Esophagus muscularis mucosa (tissue), 4 donors: ENCODE measurements at regions not wholly inside any gene's neighbourhood (a gene's known extent, or its start where the extent isn't known, plus 50 kb on each side); places are given as distances from the start of the nearest gene placed in this dataset.
"Not testable (repeated sequence)": the region's sequence is repeated elsewhere in the genome, so short reads cannot be mapped to it uniquely, and the experiment has no call there.

ENCODE experiments used
- DNase-seq: peaks from one replicate; pipeline ENCODE4 v3.0.0-alpha.2; 2017; ENCODE audit errors: extremely low spot score
- H3K27ac ChIP-seq, 4 donors: fragments of 200-600 bp; sonication (generic); replicated peaks in 1 of 4; 1 replicate in 3 of 4; 2 replicates in 1 of 4; pipeline ENCODE4 v1.5.1; 2016 to 2019; ENCODE audit warnings: mild to moderate bottlenecking in 1 of 4
- H3K27me3 ChIP-seq, 4 donors: fragments of 200-600 bp; sonication (generic); one replicate each; pipeline versions ENCODE4 v1.5.1 to v1.6.0; 2016 to 2019
- H3K36me3 ChIP-seq, 4 donors: fragments of 200-600 bp; sonication (generic); one replicate each; pipeline ENCODE4 v1.5.1; 2016 to 2019
- H3K4me1 ChIP-seq, 4 donors: fragments of 200-600 bp; sonication (generic); one replicate each; pipeline ENCODE4 v1.5.1; 2016 to 2019
- H3K4me3 ChIP-seq, 4 donors: fragments of 200-600 bp; sonication (generic); 1 replicate in 2 of 4; 2 replicates in 2 of 4; pipeline ENCODE4 v1.5.1; 2016 to 2019; ENCODE audit warnings: mild to moderate bottlenecking in 4 of 4, moderate library complexity in 1 of 4
- H3K9me3 ChIP-seq, 4 donors: fragments of 200-600 bp; sonication (generic); 1 replicate in 3 of 4; 2 replicates in 1 of 4; pipeline ENCODE4 v1.5.1; 2016 to 2019
- CTCF ChIP-seq, 3 experiments: fragments of 200-600 bp in 2 of 3; fragments of 450-650 bp in 1 of 3; sonication (generic) in 2 of 3; IDR thresholded peaks; one replicate each; pipeline ENCODE4 v1.5.1; 2017 to 2019; ENCODE audit warnings: antibody characterized with exemption in 3 of 3, mild to moderate bottlenecking in 2 of 3, moderate library complexity in 1 of 3
- EP300 ChIP-seq: sonication (generic); formaldehyde crosslinking; IDR thresholded peaks from one replicate; pipeline ENCODE4 v1.6.1; 2017; ENCODE audit warnings: antibody characterized with exemption
- POLR2A ChIP-seq: fragments of 450-650 bp; IDR thresholded peaks from one replicate; pipeline ENCODE4 v1.6.1; 2017; ENCODE audit warnings: antibody characterized with exemption, moderate library complexity, mild to moderate bottlenecking, low read depth
- POLR2AphosphoS5 ChIP-seq, 2 donors: sonication (generic); formaldehyde crosslinking; IDR thresholded peaks; one replicate each; pipeline ENCODE4 v1.6.1; 2017; ENCODE audit warnings: antibody characterized with exemption in 2 of 2
- WGBS: methylation state at CpG from one replicate; pipeline ENCODE4 v1.1.5; 2018; 5-methylcytosine and 5-hydroxymethylcytosine counted together
- intact Hi-C: fragments of 100-400 bp; cut with DNase I; formaldehyde crosslinking; loops from one replicate; pipeline ENCODE4 v1.15.1; 2023

- no peaks in the 10 kb centered on the region for H3K9me3 ChIP-seq
- WGBS, result 77% methylated on average over 3 of the region's 3 CpGs
Measured at GRCh38 chr12:115295886-115296285, 611.9 kb upstream of the TBX3 start.

GRCh38 chr12:115294453-115295133 is 610.6 kb upstream of the TBX3 start:
- Histone ChIP-seq H3K27me3 (peaks cover 0 to 25% (median 0%) of the 10 kb centered on the region in 4 donors), H3K9me3 (no peaks in the 10 kb centered on the region), H3K4me3 (no peak overlapping the region), H3K36me3 (no peaks in the 10 kb centered on the region), H3K4me1 (no peaks in the 10 kb centered on the region), H3K27ac (no peak overlapping the region)
- intact Hi-C loops, result no loop called here
- 61% methylated on average over 4 of the region's 4 CpGs for WGBS
- DNase-seq, result peak; percentile 70
- no peak for TF ChIP-seq CTCF (IDR thresholded peaks at IDR 0.05)
- TF ChIP-seq POLR2A, result no peak
- no peak for TF ChIP-seq POLR2AphosphoS5 (IDR thresholded peaks at IDR 0.05)
- TF ChIP-seq EP300, result no peak

More at GRCh38 chr12:115295886-115296285, 611.9 kb upstream of the TBX3 start:
- TF ChIP-seq CTCF (IDR thresholded peaks at IDR 0.05), result no peak
- Histone ChIP-seq H3K36me3 (no peaks in the 10 kb centered on the region), H3K4me1 (no peaks in the 10 kb centered on the region), H3K4me3 (no peak overlapping the region), H3K27me3 (peaks cover 0 to 37% (median 0%) of the 10 kb centered on the region in 4 donors), H3K27ac (no peak overlapping the region)
- intact Hi-C loops, result no loop called here
- DNase-seq, result no peak

- DNase-seq, H3K9me3 ChIP-seq, H3K4me3 ChIP-seq, H3K36me3 ChIP-seq, intact Hi-C loops, H3K27ac ChIP-seq, H3K27me3 ChIP-seq, H3K4me1 ChIP-seq: not testable (repeated sequence)
- WGBS, result 94% methylated on average over 5 of the region's 10 CpGs
Measured at GRCh38 chr12:115285429-115285828, 601.5 kb upstream of the TBX3 start.

- H3K27me3 ChIP-seq, result no peaks in the 10 kb centered on the region
- no peak for DNase-seq
- no peaks in the 10 kb centered on the region for H3K4me1 ChIP-seq
- intact Hi-C loops, result no loop called here
- no peak for TF ChIP-seq EP300
- TF ChIP-seq POLR2AphosphoS5 (IDR thresholded peaks at IDR 0.05), result no peak
- TF ChIP-seq POLR2A, result no peak
- TF ChIP-seq CTCF (IDR thresholded peaks at IDR 0.05), result no peak
- WGBS, result 95% methylated on average over 2 of the region's 2 CpGs
- no peaks in the 10 kb centered on the region for H3K9me3 ChIP-seq
- H3K27ac ChIP-seq, result no peak overlapping the region
- H3K36me3 ChIP-seq, result no peaks in the 10 kb centered on the region
- no peak overlapping the region for H3K4me3 ChIP-seq
Measured at GRCh38 chr12:115273456-115273855, 589.5 kb upstream of the TBX3 start.

- intact Hi-C loops, result no loop called here
- WGBS, result 92% methylated on average over 4 of the region's 4 CpGs
Measured at GRCh38 chr12:115268451-115268850, 584.5 kb upstream of the TBX3 start.

More at GRCh38 chr12:115268451-115268850, 584.5 kb upstream of the TBX3 start:
- Histone ChIP-seq H3K4me3 (no peak overlapping the region), H3K36me3 (no peaks in the 10 kb centered on the region), H3K9me3 (no peaks in the 10 kb centered on the region), H3K4me1 (no peaks in the 10 kb centered on the region), H3K27ac (no peak overlapping the region), H3K27me3 (no peaks in the 10 kb centered on the region)
- DNase-seq, result no peak
- no peak for TF ChIP-seq POLR2A
- TF ChIP-seq CTCF (IDR thresholded peaks at IDR 0.05), result no peak
